ENCODE measurements at regions not wholly inside any gene's neighbourhood (a gene's known extent, or its start where the extent isn't known, plus 50 kb on each side); places are given as distances from the start of the nearest gene placed in this dataset.

DNA sequence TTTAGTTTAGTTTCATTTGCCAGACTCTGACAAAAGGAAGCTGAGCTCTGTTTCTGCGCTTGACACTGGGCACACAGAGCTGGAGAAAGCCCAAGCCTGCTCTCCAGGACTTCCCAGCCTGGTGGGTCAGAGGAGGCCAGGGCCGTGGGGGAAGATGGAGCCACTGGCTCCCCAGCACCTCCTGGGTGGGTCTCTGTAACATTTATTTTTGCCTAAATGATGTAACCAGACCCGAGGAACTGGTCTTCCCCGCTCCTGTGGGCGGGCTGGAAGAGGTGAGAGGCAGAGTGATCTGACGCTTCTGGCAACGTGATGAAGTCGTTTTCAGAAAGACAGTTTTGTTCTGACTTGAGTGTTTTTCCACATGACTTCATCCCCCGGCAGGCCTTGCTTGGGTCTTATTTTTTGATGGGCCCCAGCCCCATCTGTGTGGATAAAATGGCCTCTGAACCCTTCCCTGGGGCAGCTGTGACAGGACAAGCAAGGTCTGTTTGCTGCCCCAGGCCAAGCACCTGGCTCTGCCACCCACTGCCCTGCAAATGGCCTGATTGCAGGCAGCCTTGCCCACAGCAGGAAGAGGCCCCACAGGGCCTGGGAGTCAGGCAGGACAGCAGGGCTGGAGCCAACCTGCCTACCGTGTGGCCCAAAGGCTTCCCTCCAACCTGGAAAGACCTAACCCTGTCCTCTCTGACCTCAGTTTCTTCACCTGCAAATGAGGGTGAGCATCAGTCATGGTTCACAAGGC is 304.9 kb upstream of the ZMIZ1 start:
- DNase-seq (ENCODE audit: insufficient read length, low spot score), result no peak
- TF ChIP-seq, protein P1, sequence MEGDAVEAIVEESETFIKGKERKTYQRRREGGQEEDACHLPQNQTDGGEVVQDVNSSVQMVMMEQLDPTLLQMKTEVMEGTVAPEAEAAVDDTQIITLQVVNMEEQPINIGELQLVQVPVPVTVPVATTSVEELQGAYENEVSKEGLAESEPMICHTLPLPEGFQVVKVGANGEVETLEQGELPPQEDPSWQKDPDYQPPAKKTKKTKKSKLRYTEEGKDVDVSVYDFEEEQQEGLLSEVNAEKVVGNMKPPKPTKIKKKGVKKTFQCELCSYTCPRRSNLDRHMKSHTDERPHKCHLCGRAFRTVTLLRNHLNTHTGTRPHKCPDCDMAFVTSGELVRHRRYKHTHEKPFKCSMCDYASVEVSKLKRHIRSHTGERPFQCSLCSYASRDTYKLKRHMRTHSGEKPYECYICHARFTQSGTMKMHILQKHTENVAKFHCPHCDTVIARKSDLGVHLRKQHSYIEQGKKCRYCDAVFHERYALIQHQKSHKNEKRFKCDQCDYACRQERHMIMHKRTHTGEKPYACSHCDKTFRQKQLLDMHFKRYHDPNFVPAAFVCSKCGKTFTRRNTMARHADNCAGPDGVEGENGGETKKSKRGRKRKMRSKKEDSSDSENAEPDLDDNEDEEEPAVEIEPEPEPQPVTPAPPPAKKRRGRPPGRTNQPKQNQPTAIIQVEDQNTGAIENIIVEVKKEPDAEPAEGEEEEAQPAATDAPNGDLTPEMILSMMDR (IDR thresholded peaks at IDR 0.05; ENCODE audit: insufficient read depth, missing control alignments), result no peak

DNA sequence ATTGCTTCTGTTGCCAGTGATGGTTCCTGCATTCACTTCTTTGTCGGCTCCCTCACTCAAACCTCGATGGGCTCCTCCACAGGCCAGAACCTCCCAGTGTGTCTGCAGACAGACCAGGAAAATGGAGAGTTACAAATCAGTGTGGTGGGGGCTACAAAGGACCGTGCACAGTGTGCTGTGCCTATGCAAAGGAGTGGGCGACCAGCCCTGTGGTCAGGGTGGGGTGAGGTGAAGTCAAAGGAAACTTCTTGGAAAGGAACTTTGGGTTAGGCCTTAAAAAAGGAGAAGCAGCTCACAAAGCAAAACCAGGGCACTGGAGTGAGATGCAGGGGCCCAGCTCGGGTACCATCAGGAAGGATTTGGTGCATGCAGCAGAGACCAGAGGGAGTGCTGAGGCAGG is 304.3 kb upstream of the ZMIZ1 start:
- TF ChIP-seq, protein P1 (IDR thresholded peaks at IDR 0.05; ENCODE audit: insufficient read depth, missing control alignments), result no peak
- DNase-seq (ENCODE audit: insufficient read length, low spot score) (no peak), FAIRE-seq (no peak)

More for the DNA sequence above, 304.9 kb upstream of the ZMIZ1 start:
- FAIRE-seq, result no peak

DNA sequence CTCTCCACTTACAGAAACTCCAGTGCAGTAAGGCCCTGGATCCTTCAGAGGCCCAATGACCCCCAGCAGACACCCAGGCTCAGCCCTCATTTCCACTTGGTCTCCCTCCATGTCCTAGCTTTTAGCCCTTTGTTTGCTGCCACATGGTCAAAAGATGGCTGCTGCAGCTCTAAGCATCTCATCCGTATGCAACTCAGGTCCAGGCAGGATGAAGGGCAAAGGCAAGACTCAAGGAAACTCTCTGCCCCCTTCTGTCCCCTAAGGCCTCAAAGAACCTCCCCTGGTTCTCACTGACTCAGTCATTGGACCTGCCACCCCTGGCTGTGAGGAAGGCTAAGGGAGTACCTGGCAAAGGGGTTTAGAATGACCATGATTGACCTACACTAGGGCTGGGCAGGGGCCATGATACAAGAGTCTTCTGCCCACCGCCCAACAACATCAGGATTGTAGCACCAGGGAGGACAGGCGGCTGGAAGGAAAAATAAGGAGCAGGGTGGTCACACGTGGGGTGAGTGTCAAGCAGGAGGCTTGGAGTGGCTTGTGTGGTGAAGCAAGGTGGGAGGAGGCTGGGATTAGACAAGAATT is 303.8 kb upstream of the ZMIZ1 start:
- no peak for FAIRE-seq
- TF ChIP-seq, protein P1 (IDR thresholded peaks at IDR 0.05; ENCODE audit: insufficient read depth, missing control alignments), result no peak
- no peak for DNase-seq (ENCODE audit: insufficient read length, low spot score)

DNA sequence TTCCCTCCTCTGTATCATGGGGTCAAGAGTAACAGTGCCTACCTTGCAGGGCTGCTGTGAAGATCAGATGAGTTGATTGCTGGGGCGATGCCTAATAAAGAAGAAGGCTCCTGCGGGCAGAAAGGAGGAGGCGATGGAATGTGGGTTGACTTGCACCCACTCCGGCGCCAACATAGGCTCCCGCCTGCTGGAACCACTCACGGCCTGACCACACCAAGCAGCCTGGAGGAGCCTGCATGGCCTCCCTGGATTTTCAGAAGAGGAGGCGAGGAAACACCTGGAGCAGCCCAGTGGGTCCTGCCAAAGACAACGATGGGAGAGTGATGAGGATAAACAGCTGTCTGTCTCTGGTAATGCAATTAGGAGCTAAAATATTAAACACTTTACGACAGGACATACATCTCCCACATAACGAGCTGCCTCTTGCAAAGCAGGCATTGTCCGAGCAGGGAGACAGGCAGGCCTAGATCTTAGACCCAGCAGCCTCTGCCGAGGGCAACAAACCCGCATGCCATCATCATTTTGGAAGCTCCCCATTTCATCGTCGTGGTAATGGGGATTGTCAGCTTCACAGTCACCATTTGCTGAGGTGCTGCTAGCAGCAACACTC is 302.9 kb upstream of the ZMIZ1 start:
- TF ChIP-seq, protein P1 (IDR thresholded peaks at IDR 0.05; ENCODE audit: insufficient read depth, missing control alignments), result no peak
- FAIRE-seq (no peak), DNase-seq (ENCODE audit: insufficient read length, low spot score) (no peak)

DNA sequence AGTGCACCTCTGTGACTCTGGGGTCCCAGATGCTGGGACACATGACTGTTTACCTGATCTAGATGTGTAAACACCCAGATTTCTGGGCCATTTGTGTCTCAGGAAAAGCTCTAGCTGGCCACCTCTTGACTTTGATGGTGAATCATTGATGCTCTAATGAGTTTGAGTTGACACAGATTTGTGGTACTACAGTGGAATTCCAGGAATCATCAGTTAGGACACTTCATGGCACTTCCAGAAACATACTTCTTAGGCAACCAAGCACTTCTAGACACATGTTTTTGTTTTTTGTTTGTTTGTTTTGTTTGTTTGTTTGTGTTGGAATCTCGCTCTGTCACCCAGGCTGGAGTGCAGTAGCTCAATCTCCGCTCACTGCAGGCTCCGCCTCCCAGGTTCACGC is 302.2 kb upstream of the ZMIZ1 start:
- TF ChIP-seq, protein P1 (IDR thresholded peaks at IDR 0.05; ENCODE audit: insufficient read depth, missing control alignments), result no peak
- FAIRE-seq (no peak), DNase-seq (ENCODE audit: insufficient read length, low spot score) (no peak)

DNA sequence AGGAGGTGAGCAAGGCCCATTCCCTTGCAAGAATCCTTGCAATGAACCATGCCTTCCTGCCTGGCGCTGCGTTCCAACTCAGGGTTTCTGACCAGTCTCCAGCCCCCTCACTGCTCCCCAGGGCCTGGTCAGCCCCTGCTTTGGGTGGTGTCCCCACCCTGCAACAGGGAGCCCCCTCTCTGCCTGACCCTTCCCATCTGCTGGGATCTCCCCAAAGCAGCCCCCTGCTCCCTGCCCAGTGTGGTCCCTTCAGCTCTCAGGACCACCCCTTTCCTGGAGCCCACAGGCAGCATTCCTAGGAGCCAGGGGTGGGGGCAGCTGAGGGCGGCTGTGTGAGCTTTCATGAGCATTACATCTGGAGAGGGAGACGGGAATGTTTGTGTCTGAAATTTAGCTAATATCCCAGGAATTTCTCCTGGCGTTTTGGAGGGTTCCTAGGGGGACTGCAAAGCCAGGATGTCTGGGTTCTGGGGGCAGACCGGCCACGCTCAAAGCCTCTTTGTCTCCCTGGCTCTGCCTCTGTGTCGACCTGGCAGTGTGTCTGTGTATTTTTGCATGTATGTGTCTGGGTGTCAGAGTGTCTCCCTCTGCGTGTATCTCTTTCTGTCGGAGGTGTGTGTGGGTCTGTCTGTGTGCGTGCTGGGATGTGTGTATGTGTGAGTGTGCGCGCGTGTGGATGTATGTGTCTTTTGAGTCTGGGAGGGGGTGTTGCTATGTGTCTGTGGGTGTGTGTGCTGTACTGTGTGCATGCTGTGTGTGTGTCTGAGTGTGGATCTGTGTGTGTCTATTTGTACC is 300.5 kb upstream of the ZMIZ1 start:
- TF ChIP-seq, protein P1 (IDR thresholded peaks at IDR 0.05; ENCODE audit: insufficient read depth, missing control alignments), result no peak
- FAIRE-seq (no peak), DNase-seq (ENCODE audit: insufficient read length, low spot score) (no peak)

Data from D721Med (cell line).